ENCODE measurements at regions not wholly inside any gene's neighbourhood (a gene's known extent, or its start where the extent isn't known, plus 50 kb on each side); places are given as distances from the start of the nearest gene placed in this dataset.

DNA sequence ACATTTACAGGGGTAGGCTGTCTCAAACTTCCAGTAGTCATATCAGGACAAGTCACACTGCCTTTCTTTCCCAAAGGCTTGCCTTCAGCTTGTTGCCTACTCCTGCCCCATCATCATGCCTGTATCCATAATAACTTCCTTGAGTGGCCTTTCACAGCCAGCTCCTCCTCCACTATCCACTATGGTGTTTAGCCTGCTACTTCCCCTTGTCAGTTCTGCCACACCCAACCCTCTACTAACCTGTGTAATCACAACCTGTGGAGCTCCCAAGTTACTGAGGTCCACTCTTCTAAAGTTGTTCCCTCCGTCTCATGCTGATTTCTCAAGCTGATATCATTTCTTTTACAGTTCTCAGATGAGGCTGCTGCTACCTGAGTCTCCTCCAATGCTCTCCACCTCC is 159.9 kb downstream of the BMP4 start:
- TF ChIP-seq, protein P1, sequence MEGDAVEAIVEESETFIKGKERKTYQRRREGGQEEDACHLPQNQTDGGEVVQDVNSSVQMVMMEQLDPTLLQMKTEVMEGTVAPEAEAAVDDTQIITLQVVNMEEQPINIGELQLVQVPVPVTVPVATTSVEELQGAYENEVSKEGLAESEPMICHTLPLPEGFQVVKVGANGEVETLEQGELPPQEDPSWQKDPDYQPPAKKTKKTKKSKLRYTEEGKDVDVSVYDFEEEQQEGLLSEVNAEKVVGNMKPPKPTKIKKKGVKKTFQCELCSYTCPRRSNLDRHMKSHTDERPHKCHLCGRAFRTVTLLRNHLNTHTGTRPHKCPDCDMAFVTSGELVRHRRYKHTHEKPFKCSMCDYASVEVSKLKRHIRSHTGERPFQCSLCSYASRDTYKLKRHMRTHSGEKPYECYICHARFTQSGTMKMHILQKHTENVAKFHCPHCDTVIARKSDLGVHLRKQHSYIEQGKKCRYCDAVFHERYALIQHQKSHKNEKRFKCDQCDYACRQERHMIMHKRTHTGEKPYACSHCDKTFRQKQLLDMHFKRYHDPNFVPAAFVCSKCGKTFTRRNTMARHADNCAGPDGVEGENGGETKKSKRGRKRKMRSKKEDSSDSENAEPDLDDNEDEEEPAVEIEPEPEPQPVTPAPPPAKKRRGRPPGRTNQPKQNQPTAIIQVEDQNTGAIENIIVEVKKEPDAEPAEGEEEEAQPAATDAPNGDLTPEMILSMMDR (IDR thresholded peaks at IDR 0.05) = no peak

DNA sequence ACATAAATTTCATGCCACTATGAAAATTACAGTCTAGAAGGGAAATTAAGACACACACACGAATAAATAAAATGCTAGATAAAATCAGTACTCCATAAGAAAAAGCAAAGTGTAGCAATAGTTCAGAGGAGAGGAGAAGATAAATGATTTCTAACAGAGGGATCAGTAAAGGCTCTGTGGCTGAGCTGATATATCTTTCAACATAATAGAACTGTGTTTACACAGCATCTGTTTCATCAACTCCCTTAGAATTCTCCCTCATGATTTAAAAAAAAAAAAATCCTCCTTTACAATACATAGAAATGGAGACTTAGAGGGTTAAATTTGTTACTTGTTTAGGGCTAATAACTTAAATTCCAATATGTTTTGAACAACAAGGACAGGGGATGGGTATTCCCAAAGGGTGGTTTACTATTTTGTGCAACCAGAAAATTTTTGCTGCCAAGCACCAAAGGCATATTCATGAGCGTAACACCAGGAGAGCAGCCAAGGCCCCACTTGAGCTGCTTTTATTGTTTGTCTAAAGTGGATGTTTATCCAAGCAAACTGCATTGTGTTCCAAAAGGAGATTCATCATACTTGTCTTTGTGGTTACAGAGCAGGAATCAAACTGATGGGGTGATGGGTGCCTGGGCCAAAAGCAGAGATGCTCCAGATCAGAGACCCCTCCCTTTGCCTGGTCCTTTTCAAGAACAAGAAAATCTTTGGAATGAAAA is 162.7 kb downstream of the BMP4 start:
- TF ChIP-seq, protein P1 (IDR thresholded peaks at IDR 0.05) = no peak

DNA sequence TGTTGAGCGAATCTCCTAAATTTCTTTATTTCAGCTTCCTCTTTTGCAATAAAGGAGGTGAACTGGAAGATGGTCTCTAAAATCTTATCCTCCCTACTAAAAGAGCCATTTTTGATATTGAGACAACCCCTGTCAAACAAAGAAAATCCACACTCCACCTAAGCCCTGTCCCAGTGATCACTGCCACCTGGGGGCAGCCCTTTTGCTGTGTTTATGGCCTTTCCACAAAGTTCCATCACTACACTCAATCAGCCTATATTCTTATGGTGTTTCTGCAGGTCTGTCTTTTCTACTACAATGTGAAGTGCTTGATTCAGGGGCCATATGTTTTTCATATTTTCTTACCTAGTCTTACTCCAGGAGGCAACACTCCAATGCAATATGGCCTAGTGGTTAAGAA is 163.7 kb downstream of the BMP4 start:
- TF ChIP-seq, protein P1 (IDR thresholded peaks at IDR 0.05) = no peak

DNA sequence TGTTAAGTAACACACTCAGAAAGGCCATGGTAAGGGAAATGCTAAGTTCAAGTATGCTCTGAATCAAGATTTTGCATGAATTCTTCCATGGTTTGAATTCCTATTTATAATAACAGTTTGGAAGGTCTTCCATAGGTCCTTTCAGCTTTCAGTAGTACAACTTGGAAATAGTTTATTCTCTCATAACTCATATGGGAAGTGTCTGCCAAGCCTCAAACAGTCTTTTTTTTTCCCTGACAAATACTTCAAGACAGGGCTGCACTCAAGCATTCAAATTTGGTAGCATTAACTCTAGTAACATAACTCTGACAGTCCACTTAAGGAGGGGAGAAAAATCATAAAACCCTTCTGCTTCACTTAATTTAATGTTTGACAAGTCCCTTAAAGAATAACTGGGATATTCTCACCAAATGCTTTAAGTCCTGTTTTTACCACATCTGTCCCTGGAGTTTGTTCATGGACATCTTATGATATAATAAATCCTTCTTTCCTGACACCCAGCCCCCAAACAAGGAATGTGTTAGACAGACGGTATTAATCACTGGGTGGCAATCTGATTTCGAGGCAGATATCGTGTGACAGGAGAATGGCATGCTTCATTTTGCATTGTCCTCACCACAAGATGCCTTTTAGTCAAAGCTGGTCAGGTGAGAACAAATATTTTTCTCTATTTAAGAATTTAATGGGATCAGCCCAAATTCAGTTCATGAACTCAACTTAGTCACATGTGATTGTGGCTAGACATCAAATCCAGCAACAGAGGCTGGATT is 165.7 kb downstream of the BMP4 start:
- TF ChIP-seq, protein P1 (IDR thresholded peaks at IDR 0.05) = no peak

DNA sequence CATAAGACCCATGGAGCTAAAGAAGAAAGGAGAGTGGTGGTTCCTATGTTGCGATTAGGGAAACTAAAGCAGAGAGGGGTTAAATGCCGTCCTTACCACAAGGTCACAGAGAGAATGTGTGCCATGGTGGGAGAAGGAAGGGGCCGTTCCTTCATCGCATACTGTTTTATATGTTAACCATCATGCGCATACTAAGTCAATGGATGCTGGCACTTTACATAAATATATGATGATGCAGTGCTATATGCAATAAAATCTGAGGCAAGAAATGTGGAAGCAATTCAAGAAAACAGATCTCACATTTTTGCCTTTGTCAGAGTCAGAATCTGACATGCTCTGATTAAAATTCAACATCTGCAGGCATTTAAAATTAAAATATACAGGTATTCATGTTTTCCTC is 168.1 kb downstream of the BMP4 start:
- TF ChIP-seq, protein P1 (IDR thresholded peaks at IDR 0.05) = no peak

DNA sequence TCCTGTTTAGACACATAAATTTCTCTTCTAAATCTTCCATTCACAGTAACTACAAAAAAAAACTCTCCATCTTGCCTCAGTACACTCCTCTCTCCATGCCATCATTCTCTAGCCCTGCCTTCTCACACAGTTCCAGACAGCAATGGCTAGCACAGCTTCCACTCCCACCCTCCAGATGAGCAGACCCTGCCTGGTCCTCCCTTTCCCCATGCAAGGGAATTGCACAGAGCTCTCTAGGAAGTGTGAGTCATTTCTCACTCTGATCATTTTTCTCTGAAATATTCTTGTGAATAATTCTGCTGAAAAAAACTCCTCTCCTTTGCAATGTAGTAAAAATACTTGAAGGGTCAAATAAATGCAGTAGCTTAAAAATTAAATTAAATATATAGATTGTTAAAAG is 170.6 kb downstream of the BMP4 start:
- TF ChIP-seq, protein P1 (IDR thresholded peaks at IDR 0.05) = no peak

DNA sequence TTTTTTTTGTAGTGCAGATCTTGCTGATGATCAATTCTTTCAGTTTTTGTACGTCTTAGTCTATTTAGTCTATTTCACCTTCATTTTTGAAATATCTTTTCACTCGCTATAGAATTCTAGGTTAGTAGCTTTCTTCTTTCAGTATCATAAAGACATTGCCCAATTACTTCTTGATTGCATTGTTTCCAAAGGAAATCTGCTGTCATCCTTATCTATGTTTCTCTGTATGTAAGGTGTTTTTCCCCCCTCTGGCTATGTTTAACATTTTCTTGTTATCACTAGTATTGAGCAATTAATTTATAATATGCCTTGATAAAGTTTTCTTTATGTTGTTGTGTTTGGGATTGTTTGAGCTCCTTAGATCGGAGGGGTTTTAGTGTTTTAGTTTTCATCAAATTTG is 171.9 kb downstream of the BMP4 start:
- TF ChIP-seq, protein P1 (IDR thresholded peaks at IDR 0.05) = no peak

Measured in LNCAP (cell line).